SH-SY5Y (cell line): ENCODE measurements at regions not wholly inside any gene's neighbourhood (a gene's known extent, or its start where the extent isn't known, plus 50 kb on each side); places are given as distances from the start of the nearest gene placed in this dataset.

Experiments
- GATA2 ChIP-seq: IDR thresholded peaks from 2 replicates; pipeline ENCODE4 v1.6.1; 2011; ENCODE audit warnings: mild to moderate bottlenecking, low read depth, low read length
- GATA3 ChIP-seq: IDR thresholded peaks from 2 replicates; pipeline ENCODE4 v1.6.1; 2011; ENCODE audit warnings: low read depth, mild to moderate bottlenecking, low read length, moderate library complexity

GRCh38 chr5:18379189-18379588 is 744.9 kb downstream of the TAF11L14 start:
- no peak for TF ChIP-seq GATA3
- TF ChIP-seq GATA2, result no peak

GRCh38 chr5:18380729-18381362 is 746.6 kb downstream of the TAF11L14 start:
- no peak for TF ChIP-seq GATA2
- no peak for TF ChIP-seq GATA3

GRCh38 chr5:18393565-18394442 is 759.5 kb downstream of the TAF11L14 start:
- no peak for TF ChIP-seq GATA3
- TF ChIP-seq GATA2, result no peak

GRCh38 chr5:18394443-18394804 is 760.2 kb downstream of the TAF11L14 start:
- TF ChIP-seq GATA2 (no peak), GATA3 (no peak)

- TF ChIP-seq GATA2, result peak; percentile 47; the same call in 1 of the 2 replicates
- 0 out of 2 replicates have a peak, but pooled peaks have one; percentile 29 for TF ChIP-seq GATA3
These were observed 761.2 kb downstream of the TAF11L14 start for GRCh38 chr5:18395126-18396110.

- TF ChIP-seq GATA2, result no peak
- no peak for TF ChIP-seq GATA3
These were observed 763.1 kb downstream of the TAF11L14 start for GRCh38 chr5:18397371-18397770.

GRCh38 chr5:18397891-18398290 is 763.6 kb downstream of the TAF11L14 start:
- TF ChIP-seq GATA3 (no peak), GATA2 (no peak)

- no peak for TF ChIP-seq GATA2
These were observed 768.9 kb downstream of the TAF11L14 start for GRCh38 chr5:18403141-18403540.

- TF ChIP-seq GATA2, result no peak
These were observed 769.7 kb downstream of the TAF11L14 start for GRCh38 chr5:18403941-18404438.

GRCh38 chr5:18420711-18421110 is 786.5 kb downstream of the TAF11L14 start:
- TF ChIP-seq GATA3, result no peak

GRCh38 chr5:18433336-18433735 is 799.1 kb downstream of the TAF11L14 start:
- no peak for TF ChIP-seq GATA2
- TF ChIP-seq GATA3, result no peak

- TF ChIP-seq GATA3 (no peak), GATA2 (no peak)
These were observed 803.9 kb downstream of the TAF11L14 start for GRCh38 chr5:18438126-18438525.

- no peak for TF ChIP-seq GATA3
- TF ChIP-seq GATA2, result no peak
These were observed 821.3 kb downstream of the TAF11L14 start for GRCh38 chr5:18455521-18455920.

- TF ChIP-seq GATA3, result no peak
- TF ChIP-seq GATA2, result no peak
These were observed 823.0 kb downstream of the TAF11L14 start for GRCh38 chr5:18457255-18457654.
